Vagina (tissue), 2 donors: ENCODE measurements at regions not wholly inside any gene's neighbourhood (a gene's known extent, or its start where the extent isn't known, plus 50 kb on each side); places are given as distances from the start of the nearest gene placed in this dataset.

ENCODE experiments used
- CTCF ChIP-seq, 3 experiments: fragments of 450-650 bp in 2 of 3; fragments of 200-600 bp in 1 of 3; sonication (generic) in 1 of 3; IDR thresholded peaks; one replicate each; pipeline ENCODE4 v1.5.1; 2017 to 2019; ENCODE audit warnings: antibody characterized with exemption in 3 of 3, mild to moderate bottlenecking in 2 of 3, moderate library complexity in 2 of 3
- POLR2A ChIP-seq, 2 donors: fragments of 450-650 bp; IDR thresholded peaks; one replicate each; pipeline ENCODE4 v1.6.1; 2017; ENCODE audit warnings: antibody characterized with exemption in 2 of 2, mild to moderate bottlenecking in 2 of 2, moderate library complexity in 2 of 2

DNA sequence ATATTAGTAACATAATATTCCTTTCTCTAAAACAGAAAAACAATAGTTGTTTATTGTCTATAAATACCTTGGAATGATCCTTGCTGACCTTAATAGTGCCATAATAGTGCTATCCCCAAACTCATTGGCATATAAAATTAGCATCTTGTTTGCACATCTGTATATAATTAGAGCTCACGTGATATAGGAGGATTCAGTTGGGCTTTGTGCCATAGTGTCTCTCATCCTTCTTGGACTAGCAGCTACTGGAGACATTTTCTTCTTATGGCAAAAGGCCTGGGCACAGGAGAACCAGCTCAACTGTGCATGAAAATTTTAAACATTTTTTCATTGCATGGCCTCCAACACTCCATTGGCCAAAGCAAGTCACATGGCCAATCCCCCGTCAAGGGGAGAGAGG is 342.5 kb downstream of the SPATA31D1 start:
- TF ChIP-seq CTCF (IDR thresholded peaks at IDR 0.05) (no peak), POLR2A (IDR thresholded peaks at IDR 0.05) (no peak)
